Breast epithelium (tissue), 4 donors: ENCODE measurements at regions not wholly inside any gene's neighbourhood (a gene's known extent, or its start where the extent isn't known, plus 50 kb on each side); places are given as distances from the start of the nearest gene placed in this dataset.

Experiments
- DNase-seq, 2 donors: peaks; one replicate each; pipeline ENCODE4 v3.0.0-alpha.2; 2019; ENCODE audit warnings: low spot score in 2 of 2
- H3K27ac ChIP-seq, 2 donors: fragments of 200-600 bp; sonication (generic) in 1 of 2; one replicate each; pipeline ENCODE4 v1.5.1; 2016 to 2019; ENCODE audit warnings: mild to moderate bottlenecking in 1 of 2
- H3K27me3 ChIP-seq, 2 donors: fragments of 200-600 bp; sonication (generic) in 1 of 2; one replicate each; pipeline versions ENCODE4 v1.5.1 to v1.6.0; 2017 to 2019; ENCODE audit warnings: control low read depth in 1 of 2, mild to moderate bottlenecking in 1 of 2
- H3K36me3 ChIP-seq: fragments of 200-600 bp; one replicate; pipeline ENCODE4 v1.5.1; 2019
- H3K4me1 ChIP-seq, 2 donors: fragments of 200-600 bp; sonication (generic); one replicate each; pipeline ENCODE4 v1.5.1; 2016 to 2019; ENCODE audit warnings: control low read depth in 1 of 2
- H3K4me3 ChIP-seq, 3 donors: fragments of 200-600 bp; sonication (generic); 1 replicate in 2 of 3; 2 replicates in 1 of 3; pipeline ENCODE4 v1.5.1; 2016 to 2019; ENCODE audit warnings: mild to moderate bottlenecking in 3 of 3, moderate library complexity in 2 of 3
- H3K9me3 ChIP-seq, 2 donors: fragments of 200-600 bp; sonication (generic) in 1 of 2; one replicate each; pipeline ENCODE4 v1.5.1; 2016 to 2019; ENCODE audit warnings: control low read depth in 1 of 2
- CTCF ChIP-seq, 3 donors: fragments of 450-650 bp; IDR thresholded peaks; one replicate each; pipeline ENCODE4 v1.5.1; 2016 to 2017; ENCODE audit warnings: antibody characterized with exemption in 3 of 3, mild to moderate bottlenecking in 3 of 3, moderate library complexity in 3 of 3
- POLR2A ChIP-seq: fragments of 450-650 bp; IDR thresholded peaks from one replicate; pipeline ENCODE4 v1.6.1; 2016; ENCODE audit warnings: antibody characterized with exemption, mild to moderate bottlenecking, moderate library complexity
- POLR2AphosphoS5 ChIP-seq, 3 donors: sonication (generic); formaldehyde crosslinking; IDR thresholded peaks; one replicate each; pipeline ENCODE4 v1.6.1; 2017; ENCODE audit warnings: antibody characterized with exemption in 3 of 3
- intact Hi-C: fragments of 100-400 bp; cut with DNase I; formaldehyde crosslinking; loops from one replicate; pipeline ENCODE4 v1.15.1; 2023; ENCODE audit warnings: low total_unique reads

DNA sequence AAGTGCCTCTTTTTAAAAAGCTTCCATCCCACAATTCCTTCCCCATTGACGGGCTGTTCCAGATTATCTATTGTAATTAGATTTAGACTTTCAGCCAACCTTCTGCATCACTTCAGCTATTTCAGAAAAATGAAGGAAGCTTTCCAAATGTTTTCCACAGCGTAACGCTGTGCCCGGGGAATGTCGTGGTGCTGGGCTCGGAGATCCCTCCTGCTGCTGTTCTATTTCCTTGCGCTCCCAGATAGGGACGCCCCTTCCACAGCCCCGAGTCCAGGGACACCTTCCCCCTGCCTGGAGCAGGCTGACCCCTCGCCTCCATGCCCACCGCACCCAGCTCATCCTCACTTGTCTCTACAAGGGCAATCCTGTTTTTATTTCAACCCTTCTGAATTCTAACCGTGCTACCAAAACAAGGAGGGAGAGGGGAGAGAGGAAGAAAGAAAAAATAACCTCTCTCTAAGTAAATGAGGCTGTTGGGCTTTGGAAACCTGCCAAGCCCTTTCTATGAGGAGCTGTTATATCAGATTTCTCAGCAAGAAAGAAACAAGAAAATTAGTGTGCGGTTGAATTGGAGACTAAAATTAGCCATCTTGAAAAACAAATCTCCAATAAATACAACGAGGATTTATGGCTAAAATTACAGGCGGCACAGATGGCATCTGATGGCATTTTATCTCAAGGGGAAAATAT lies 366.9 kb downstream of the BRD1 start:
- intact Hi-C loops = no loop called here
- H3K27me3 ChIP-seq = peaks cover 0 to 63% of the 10 kb centered on the region in 2 donors
- H3K9me3 ChIP-seq = no peaks in the 10 kb centered on the region
- no peak for DNase-seq
- no peak overlapping the region for H3K4me3 ChIP-seq
- TF ChIP-seq POLR2A = no peak
- TF ChIP-seq POLR2AphosphoS5 (IDR thresholded peaks at IDR 0.05) = no peak
- TF ChIP-seq CTCF (IDR thresholded peaks at IDR 0.05) = no peak
- H3K27ac ChIP-seq = no peak overlapping the region
- H3K36me3 ChIP-seq = no peaks in the 10 kb centered on the region
- H3K4me1 ChIP-seq = no peaks in the 10 kb centered on the region

- intact Hi-C loops = no loop called here
- Histone ChIP-seq H3K36me3 (no peaks in the 10 kb centered on the region), H3K4me3 (no peak overlapping the region), H3K27ac (no peak overlapping the region), H3K9me3 (no peaks in the 10 kb centered on the region), H3K4me1 (no peaks in the 10 kb centered on the region), H3K27me3 (peaks cover 0 to 64% of the 10 kb centered on the region in 2 donors)
- no peak for DNase-seq
- TF ChIP-seq CTCF (IDR thresholded peaks at IDR 0.05) (no peak), POLR2AphosphoS5 (IDR thresholded peaks at IDR 0.05) (no peak), POLR2A (no peak)
Observed at GRCh38 chr22:49460091-49460490, 367.6 kb downstream of the BRD1 start.

- no peak overlapping the region for H3K27ac ChIP-seq
- H3K4me1 ChIP-seq = no peaks in the 10 kb centered on the region
- no peak for DNase-seq
- H3K36me3 ChIP-seq = no peaks in the 10 kb centered on the region
- H3K4me3 ChIP-seq = no peak overlapping the region
- intact Hi-C loops = no loop called here
- H3K27me3 ChIP-seq = peaks cover 0 to 68% of the 10 kb centered on the region in 2 donors
- H3K9me3 ChIP-seq = no peaks in the 10 kb centered on the region
- TF ChIP-seq CTCF (IDR thresholded peaks at IDR 0.05) (no peak), POLR2AphosphoS5 (IDR thresholded peaks at IDR 0.05) (no peak), POLR2A (no peak)
Observed at GRCh38 chr22:49458708-49459099, 369.0 kb downstream of the BRD1 start.

GRCh38 chr22:49457946-49458707 lies 369.5 kb downstream of the BRD1 start:
- H3K27me3 ChIP-seq = peaks cover 0 to 71% of the 10 kb centered on the region in 2 donors
- H3K36me3 ChIP-seq = no peaks in the 10 kb centered on the region
- no peak overlapping the region for H3K27ac ChIP-seq
- H3K4me1 ChIP-seq = no peaks in the 10 kb centered on the region
- no peak overlapping the region for H3K4me3 ChIP-seq
- TF ChIP-seq CTCF (IDR thresholded peaks at IDR 0.05) (no peak), POLR2A (no peak), POLR2AphosphoS5 (IDR thresholded peaks at IDR 0.05) (no peak)
- DNase-seq = no peak
- no peaks in the 10 kb centered on the region for H3K9me3 ChIP-seq
- intact Hi-C loops = no loop called here

DNA sequence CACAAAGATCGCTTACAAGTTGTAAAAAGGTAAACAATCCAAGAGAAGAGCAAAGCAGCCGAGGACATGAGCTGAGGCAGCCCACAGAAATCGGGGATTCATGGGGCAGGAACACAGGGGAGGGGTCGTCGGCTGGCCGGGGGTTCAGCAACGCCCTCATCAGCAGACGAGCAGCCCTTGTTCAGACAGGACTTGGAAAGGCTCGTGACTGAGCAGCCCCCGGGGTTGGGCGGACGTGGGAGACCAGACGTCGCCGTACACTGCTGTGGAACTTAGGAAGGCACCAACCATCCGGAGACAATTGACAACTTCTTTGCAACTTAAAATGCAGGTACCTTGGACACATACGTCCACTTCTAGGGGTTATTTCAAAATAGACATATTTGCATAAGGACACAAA lies 370.5 kb downstream of the BRD1 start:
- intact Hi-C loops = no loop called here
- Histone ChIP-seq H3K9me3 (no peaks in the 10 kb centered on the region), H3K4me1 (no peaks in the 10 kb centered on the region), H3K27ac (no peak overlapping the region), H3K36me3 (no peaks in the 10 kb centered on the region), H3K4me3 (no peak overlapping the region), H3K27me3 (peaks cover 0 to 78% of the 10 kb centered on the region in 2 donors)
- no peak for DNase-seq
- TF ChIP-seq CTCF (IDR thresholded peaks at IDR 0.05) (no peak), POLR2AphosphoS5 (IDR thresholded peaks at IDR 0.05) (no peak), POLR2A (no peak)
